GM18511 (cell line): ENCODE measurements at regions not wholly inside any gene's neighbourhood (a gene's known extent, or its start where the extent isn't known, plus 50 kb on each side); places are given as distances from the start of the nearest gene placed in this dataset.
A peak's percentile ranks its signal among the peaks of the same experiment; 100 is the strongest.

Experiments
- ATAC-seq: cut with Tn5 transposase; IDR thresholded peaks from one replicate; pipeline ENCODE4 v1.9.1; 2021; ENCODE audit warnings: mild to moderate bottlenecking, moderate library complexity; ENCODE audit not compliant: unreplicated experiment

DNA sequence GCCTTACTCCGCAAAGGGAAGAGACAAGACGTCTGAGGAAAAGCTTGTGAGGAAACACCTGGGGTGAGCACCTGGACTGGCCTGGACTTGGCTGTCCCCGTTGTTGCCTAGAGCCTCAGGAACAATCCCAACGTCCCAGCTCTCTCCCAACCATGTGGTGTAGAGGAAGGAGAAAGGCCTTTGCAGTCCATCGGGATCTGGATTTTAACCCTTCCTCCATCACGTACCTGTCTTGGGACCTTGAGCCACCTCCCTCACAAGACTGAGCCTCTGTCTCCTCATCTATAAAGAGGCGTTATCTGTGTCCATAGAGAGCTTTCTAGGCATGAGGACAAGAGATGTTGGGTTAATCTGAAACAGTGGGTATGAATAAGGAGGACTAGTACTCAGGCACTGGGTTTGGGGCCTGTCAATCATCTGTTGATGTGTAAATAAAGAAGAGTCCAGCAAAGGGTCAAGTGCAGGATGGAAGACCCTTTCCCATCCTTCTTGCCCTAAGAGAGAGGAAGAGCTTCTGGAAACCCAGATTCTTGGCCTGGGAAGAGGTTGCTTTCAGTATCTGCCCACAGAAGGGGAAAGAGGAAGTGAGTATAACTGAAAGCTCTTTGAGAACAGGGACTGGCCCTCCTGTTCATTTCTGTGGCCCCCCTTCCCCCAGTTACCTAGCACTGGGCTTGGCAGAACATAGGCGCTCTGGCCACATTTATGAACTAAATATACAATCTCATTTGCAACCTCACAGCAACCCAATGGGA is 137.1 kb downstream of the PJA1 start:
- peak; percentile 94 for ATAC-seq

DNA sequence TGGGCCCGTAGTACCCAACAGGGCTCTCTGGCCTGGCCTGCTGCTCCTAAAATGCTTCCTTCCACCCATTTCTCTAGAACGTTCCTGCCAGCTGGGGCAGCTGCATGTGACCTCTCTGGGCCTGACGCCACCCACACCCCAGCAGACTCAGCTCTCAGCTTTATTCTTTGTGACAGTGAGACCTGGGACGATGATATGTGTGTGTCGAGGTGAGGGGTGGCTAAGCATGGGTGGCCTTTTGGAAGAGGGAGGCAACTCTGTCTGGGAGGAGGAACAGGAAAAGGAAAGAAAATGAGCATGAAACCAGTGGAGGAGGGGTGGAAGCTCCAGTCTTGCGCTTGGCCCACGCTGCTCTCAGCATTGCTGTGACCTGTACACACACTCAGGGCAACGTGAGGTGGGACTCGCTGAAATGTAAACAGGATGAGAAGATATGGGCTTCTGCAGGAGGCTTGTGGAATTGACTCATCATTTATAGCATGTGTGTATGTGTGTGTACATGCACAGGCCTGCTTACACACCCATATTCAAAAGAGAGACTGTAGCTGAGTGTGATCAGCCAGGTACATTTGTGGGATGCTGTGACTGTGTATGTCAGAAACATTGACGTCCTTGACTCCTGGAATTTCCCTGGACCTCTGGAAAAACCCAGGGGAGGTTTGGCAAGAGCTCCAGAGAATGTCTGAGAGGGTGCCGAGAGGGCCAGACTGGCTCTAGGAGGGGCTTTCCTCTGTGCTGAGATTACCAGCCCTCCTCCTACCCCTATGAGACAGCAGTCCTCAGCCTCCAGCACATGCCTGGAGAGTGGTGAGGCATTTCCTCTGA is 137.9 kb downstream of the PJA1 start:
- no peak for ATAC-seq

DNA sequence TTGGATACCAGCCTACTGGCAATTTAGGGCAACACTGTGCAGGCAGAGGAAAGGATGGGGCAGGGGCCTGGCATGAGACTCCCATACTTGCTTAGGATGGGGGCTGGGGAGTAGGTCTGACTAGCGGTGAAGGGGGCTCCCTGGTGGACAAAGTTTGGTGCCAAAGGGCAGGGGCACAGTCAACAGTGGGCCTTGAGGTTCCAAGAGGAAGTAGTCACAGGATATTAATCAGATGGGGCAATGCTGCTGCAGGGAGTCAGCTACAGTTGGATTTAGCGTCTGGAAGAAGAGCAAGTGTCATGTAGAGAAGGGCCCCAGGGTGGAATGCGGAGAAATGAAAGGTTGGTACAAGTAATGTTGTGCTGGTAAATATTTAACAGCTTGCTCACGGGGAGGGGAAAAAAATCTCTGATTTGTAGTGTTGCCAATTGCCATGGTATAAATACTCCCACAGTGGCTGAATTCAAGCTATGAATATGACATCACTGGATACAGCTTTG is 139.4 kb downstream of the PJA1 start:
- no peak for ATAC-seq

- ATAC-seq, result no peak
Measured at GRCh38 chrX:69024931-69025330, 140.3 kb downstream of the PJA1 start.

DNA sequence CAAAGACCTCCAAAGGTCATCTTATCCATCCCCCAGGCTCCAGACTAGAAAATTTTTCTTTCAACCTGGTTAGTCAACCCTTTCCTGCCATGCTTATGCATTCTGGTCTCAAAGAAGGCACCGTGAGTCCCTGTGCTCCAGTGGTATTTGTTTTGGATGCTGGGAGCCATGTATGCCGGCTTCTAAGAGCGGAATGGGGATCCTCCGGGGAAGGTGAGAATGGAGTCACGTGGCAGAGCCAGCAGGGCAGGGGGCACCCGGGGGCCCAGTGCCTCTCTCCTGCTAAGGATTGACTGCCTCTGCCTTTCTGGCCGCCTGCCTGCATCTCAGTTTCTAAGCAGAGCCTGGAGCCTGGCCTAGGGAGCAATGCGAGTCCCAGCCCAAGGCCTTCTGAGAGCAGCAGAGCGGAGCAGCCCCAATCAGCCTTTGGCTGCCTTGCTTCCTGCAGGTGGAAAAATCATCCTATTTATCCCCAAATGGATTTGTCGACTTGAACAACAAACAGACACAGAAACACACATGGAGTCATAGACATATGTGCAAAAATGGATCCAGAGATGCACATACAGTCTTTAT is 141.0 kb downstream of the PJA1 start:
- ATAC-seq, result no peak

GRCh38 chrX:69022430-69022829 is 142.8 kb downstream of the PJA1 start:
- no peak for ATAC-seq

GRCh38 chrX:69021141-69021960 is 143.9 kb downstream of the PJA1 start:
- ATAC-seq, result no peak

GRCh38 chrX:69020316-69020715 is 144.9 kb downstream of the PJA1 start:
- ATAC-seq, result no peak

GRCh38 chrX:69019073-69019890 is 146.0 kb downstream of the PJA1 start:
- no peak for ATAC-seq

DNA sequence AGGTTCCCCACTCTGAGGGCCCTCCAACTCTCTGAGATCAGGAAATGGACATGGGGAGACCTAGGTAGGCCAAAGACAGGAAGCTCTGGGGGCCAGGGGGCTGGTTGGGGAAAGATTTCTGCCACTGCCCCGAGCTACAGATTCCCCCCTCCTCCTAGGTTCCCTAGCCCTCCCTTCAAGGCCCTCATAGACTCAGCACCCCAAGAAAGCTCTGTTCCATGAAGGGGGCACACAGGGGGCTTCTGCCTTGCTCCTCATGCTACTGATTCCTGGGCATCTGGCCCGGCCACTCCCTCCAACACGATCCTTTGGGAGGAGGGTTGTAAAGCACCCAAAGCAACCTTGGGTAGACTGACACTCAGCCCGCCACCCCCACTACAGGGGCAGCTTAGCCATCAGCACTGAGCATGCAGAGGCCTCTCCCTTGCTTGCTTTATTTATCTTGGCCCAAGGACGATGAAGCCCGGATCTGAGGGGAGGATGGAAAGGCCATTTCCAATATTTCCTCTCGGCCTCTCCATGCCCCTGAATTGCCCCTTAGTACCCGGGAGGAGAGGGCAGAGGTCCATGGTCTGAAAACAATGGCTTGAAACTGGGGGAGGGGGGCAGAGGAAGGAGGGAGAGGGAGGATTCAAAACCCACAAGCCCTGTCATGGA is 146.7 kb downstream of the PJA1 start:
- ATAC-seq, result no peak

DNA sequence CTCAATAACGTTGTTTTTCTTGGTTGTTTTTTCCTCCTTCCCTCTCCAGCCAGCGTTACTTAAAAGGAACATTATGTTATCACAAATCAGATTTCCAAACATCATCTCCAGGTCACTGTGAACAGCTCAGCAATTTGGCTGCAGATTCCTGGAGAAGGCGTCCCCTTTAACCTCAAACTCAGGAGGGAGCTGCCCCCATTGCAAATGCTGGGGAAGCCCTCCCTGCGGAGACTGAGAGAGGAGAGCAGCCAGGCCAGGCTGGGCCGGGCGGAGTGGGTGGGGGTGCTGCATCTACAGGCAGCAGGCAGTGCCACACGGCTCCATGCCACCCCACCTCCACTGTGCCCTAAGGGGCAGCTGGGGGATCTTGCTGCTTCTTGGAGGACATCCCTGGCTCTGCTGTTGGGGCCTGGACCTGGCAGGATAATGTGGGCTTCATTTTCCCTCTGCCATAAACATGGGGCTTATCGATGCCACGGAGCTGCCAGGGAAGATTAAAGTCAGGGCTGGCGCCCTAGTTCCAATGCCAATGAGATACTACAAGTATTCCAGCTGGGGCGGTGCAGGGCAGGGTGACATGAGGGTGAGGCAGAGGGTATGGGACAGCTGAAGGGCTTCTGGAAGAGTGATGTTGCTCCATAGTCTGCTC is 148.8 kb downstream of the PJA1 start:
- no peak for ATAC-seq

DNA sequence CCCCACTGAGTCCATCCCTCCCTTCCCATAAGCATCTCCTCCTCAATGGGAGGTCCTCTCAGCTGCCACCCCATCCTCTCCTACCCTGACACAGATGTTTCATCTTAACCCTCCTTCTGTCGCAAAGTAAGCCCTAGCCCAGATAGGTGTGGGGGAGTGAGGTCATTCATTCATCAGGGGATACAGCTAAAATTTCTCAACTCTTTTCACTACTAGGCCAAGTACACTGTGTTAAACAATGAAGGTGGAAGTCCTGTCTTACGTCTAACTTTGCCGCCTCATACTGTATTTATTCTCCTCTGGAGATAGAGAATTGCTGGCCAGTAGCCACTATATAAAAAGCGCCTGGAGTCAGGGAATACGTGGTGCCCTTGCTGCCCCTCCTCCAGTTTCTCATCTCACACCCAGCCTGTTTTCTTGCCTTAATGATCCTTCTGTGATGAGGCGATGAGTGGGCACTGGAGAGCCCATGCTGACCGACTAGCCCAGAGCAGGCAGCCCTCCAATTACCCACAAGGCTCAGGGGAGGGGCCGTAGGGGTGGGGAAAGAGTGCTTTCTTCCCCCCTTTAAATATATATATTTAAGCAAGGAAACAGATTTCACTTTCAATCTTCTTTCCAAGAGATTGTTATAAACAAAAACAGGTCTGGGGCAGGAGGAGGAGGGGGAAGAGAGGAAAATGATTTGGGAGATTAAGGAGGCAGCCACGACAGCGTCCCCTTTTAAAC is 149.5 kb downstream of the PJA1 start:
- ATAC-seq, result no peak

- no peak for ATAC-seq
Measured at GRCh38 chrX:69015156-69015555, 150.1 kb downstream of the PJA1 start.

GRCh38 chrX:69014200-69014599 is 151.1 kb downstream of the PJA1 start:
- ATAC-seq, result no peak

GRCh38 chrX:69010339-69010738 is 154.9 kb downstream of the PJA1 start:
- ATAC-seq, result no peak

DNA sequence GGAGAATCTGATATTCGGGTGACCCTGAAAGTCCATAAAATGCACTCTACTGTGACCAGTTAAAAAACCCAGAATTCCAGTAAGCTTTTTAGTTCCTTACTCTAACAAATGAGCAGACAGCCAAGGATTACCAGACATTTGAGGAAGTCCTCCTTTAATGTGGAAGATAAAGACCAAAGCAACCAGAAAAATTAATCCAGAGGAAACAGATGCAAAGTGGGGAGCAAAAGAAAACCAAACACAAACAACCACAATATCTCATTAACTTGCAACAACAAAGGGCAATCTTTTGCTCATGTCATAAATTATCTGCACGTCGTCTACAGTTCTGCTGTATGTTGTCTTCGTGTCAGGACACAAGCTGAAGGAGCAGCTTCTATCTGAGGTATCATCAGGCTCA is 164.4 kb downstream of the PJA1 start:
- no peak for ATAC-seq

GRCh38 chrX:68999931-69000330 is 165.3 kb downstream of the PJA1 start:
- no peak for ATAC-seq

- no peak for ATAC-seq
Measured at GRCh38 chrX:68999356-68999755, 165.9 kb downstream of the PJA1 start.
